CD4-positive, alpha-beta T cell (primary cell): ENCODE measurements at regions not wholly inside any gene's neighbourhood (a gene's known extent, or its start where the extent isn't known, plus 50 kb on each side); places are given as distances from the start of the nearest gene placed in this dataset.

ENCODE experiments used
- ATAC-seq: fragments of 200-7000 bp; cut with Tn5 transposase; one replicate; pipeline ENCODE4 v1.10.0; 2022; ENCODE audit warnings: mild to moderate bottlenecking; ENCODE audit not compliant: poor library complexity
- CTCF ChIA-PET: fragments of 350-600 bp; sonication (Branson Sonifier 250); formaldehyde crosslinking; loops from one replicate; lab custom pipeline; 2021; ENCODE audit warnings: antibody characterized with exemption, inconsistent platforms; lab: Charles Lee
- POLR2A ChIA-PET: fragments of 350-600 bp; sonication (Branson Sonifier 250); formaldehyde crosslinking; loops from one replicate; lab custom pipeline; 2021; ENCODE audit warnings: antibody characterized with exemption, inconsistent platforms; lab: Charles Lee
- DNase-seq, 14 experiments: peaks; one replicate each; pipeline ENCODE4 v3.0.0-alpha.2; 2013 to 2020; ENCODE audit warnings: mixed read lengths in 2 of 14
- H3K27ac ChIP-seq, 2 donors: one replicate each; pipeline versions ENCODE4 v1.5.1 to v1.7.0; 2013; ENCODE audit warnings: low read length in 2 of 2, low read depth in 1 of 2, mild to moderate bottlenecking in 1 of 2
- H3K27me3 ChIP-seq, 2 experiments: 1 replicate in 1 of 2; 2 replicates in 1 of 2; pipeline versions ENCODE4 v1.6.1 to v1.7.0; 2013; ENCODE audit warnings: low read length in 2 of 2, control low read depth in 1 of 2, mild to moderate bottlenecking in 1 of 2, moderate library complexity in 1 of 2; ENCODE audit not compliant: insufficient read depth in 2 of 2, control insufficient read depth in 1 of 2
- H3K36me3 ChIP-seq: one replicate; pipeline ENCODE4 v1.6.1; 2013; ENCODE audit warnings: low read length, control low read depth; ENCODE audit not compliant: insufficient read depth
- H3K4me1 ChIP-seq: one replicate; pipeline ENCODE4 v1.6.1; 2013; ENCODE audit warnings: low read length, control low read depth; ENCODE audit not compliant: insufficient read depth
- H3K4me3 ChIP-seq: one replicate; pipeline ENCODE4 v1.5.1; 2013; ENCODE audit warnings: mild to moderate bottlenecking, low read length, moderate library complexity
- H3K9me3 ChIP-seq, 2 experiments: 1 replicate in 1 of 2; 2 replicates in 1 of 2; pipeline versions ENCODE4 v1.6.1 to v1.7.0; 2013; ENCODE audit warnings: low read length in 2 of 2, mild to moderate bottlenecking in 2 of 2, control low read depth in 1 of 2, moderate library complexity in 1 of 2; ENCODE audit not compliant: control insufficient read depth in 1 of 2, insufficient read depth in 1 of 2
- H3K27ac Mint-ChIP-seq: one replicate; pipeline ENCODE4 v1.8.0; 2020; ENCODE audit warnings: mixed read lengths
- H3K27me3 Mint-ChIP-seq: one replicate; pipeline ENCODE4 v1.8.0; 2021; ENCODE audit warnings: mixed read lengths
- H3K36me3 Mint-ChIP-seq: one replicate; pipeline ENCODE4 v1.8.0; 2021; ENCODE audit warnings: low read depth, mixed read lengths
- H3K4me1 Mint-ChIP-seq: one replicate; pipeline ENCODE4 v1.8.0; 2021; ENCODE audit warnings: low read depth, mixed read lengths
- H3K4me3 Mint-ChIP-seq: one replicate; pipeline ENCODE4 v1.8.0; 2020; ENCODE audit warnings: mild to moderate bottlenecking, mixed read lengths
- H3K9me3 Mint-ChIP-seq: one replicate; pipeline ENCODE4 v1.8.0; 2020; ENCODE audit warnings: mixed read lengths
- CTCF ChIP-seq: fragments of 200-600 bp; IDR thresholded peaks from one replicate; pipeline ENCODE4 v1.8.0; 2022; ENCODE audit warnings: antibody characterized with exemption, mild to moderate bottlenecking
- intact Hi-C, 2 experiments: fragments of 100-400 bp; cut with DNase I in 1 of 2; cut with micrococcal nuclease in 1 of 2; formaldehyde crosslinking; loops; one replicate each; pipeline versions ENCODE4 v1.15.1 to v1.9.0; 2023 to 2025; cut with DNase I, micrococcal nuclease

- Histone ChIP-seq H3K27ac (no peak overlapping the region), H3K9me3 (no peaks in the 10 kb centered on the region), H3K4me1 (peaks cover 5% of the 10 kb centered on the region), H3K27me3 (no peaks in the 10 kb centered on the region), H3K4me3 (no peak overlapping the region), H3K36me3 (no peaks in the 10 kb centered on the region)
- H3K4me1 Mint-ChIP-seq: no peaks in the 10 kb centered on the region
- CTCF ChIA-PET: interaction anchor here (1.3 kb wide), 1 partner anchor 81 kb away, joined by 3 read pairs; no protein-coding TSS in a partner anchor
- intact Hi-C loops: loop anchor here (5.0 kb wide), 2 partner anchors 40 to 55 kb away; no protein-coding TSS in a partner anchor
- no peaks in the 10 kb centered on the region for H3K9me3 Mint-ChIP-seq
- ATAC-seq (no peak), DNase-seq (no peak)
- TF ChIP-seq CTCF: no peak
- no peak overlapping the region for H3K27ac Mint-ChIP-seq
- no peak overlapping the region for H3K4me3 Mint-ChIP-seq
- no peaks in the 10 kb centered on the region for H3K27me3 Mint-ChIP-seq
- POLR2A ChIA-PET: interaction anchor here (0.5 kb wide), 1 partner anchor 623 kb away, joined by 3 read pairs; no protein-coding TSS in a partner anchor
- no peaks in the 10 kb centered on the region for H3K36me3 Mint-ChIP-seq
Observed at GRCh38 chr6:137727216-137727765, 139.8 kb upstream of the TNFAIP3 start.

- ATAC-seq (no peak), DNase-seq (peak in 2 of 14 experiments; percentile 36 to 49)
- ChIA-PET POLR2A (no interaction called here), CTCF (no interaction called here)
- H3K27me3 Mint-ChIP-seq: no peaks in the 10 kb centered on the region
- no peak overlapping the region for H3K4me3 ChIP-seq
- H3K9me3 Mint-ChIP-seq: no peaks in the 10 kb centered on the region
- no peak for TF ChIP-seq CTCF
- H3K27ac Mint-ChIP-seq: no peak overlapping the region
- no peaks in the 10 kb centered on the region for H3K4me1 Mint-ChIP-seq
- no peak overlapping the region for H3K4me3 Mint-ChIP-seq
- no peaks in the 10 kb centered on the region for H3K36me3 ChIP-seq
- no peaks in the 10 kb centered on the region for H3K27me3 ChIP-seq
- no peaks in the 10 kb centered on the region for H3K36me3 Mint-ChIP-seq
- no peaks in the 10 kb centered on the region for H3K4me1 ChIP-seq
- H3K27ac ChIP-seq: no peak overlapping the region
- no peaks in the 10 kb centered on the region for H3K9me3 ChIP-seq
- intact Hi-C loops: loop anchor here (5.0 kb wide), 2 partner anchors 39 to 54 kb away; no protein-coding TSS in a partner anchor
Observed at GRCh38 chr6:137728386-137729349, 138.4 kb upstream of the TNFAIP3 start.

- Histone ChIP-seq H3K4me3 (no peak overlapping the region), H3K27me3 (no peaks in the 10 kb centered on the region), H3K27ac (no peak overlapping the region), H3K36me3 (no peaks in the 10 kb centered on the region), H3K9me3 (no peaks in the 10 kb centered on the region), H3K4me1 (no peaks in the 10 kb centered on the region)
- no peak for DNase-seq
- Mint-ChIP-seq H3K27me3 (no peaks in the 10 kb centered on the region), H3K9me3 (no peaks in the 10 kb centered on the region), H3K27ac (no peak overlapping the region), H3K36me3 (no peaks in the 10 kb centered on the region), H3K4me3 (no peak overlapping the region), H3K4me1 (no peaks in the 10 kb centered on the region)
- ATAC-seq: no peak
- intact Hi-C loops: loop anchor here (5.0 kb wide), 2 partner anchors 37 to 52 kb away; no protein-coding TSS in a partner anchor
- ChIA-PET CTCF (no interaction called here), POLR2A (interaction anchor here (0.9 kb wide), 1 partner anchor 14 kb away, joined by 3 read pairs; no protein-coding TSS in a partner anchor)
- TF ChIP-seq CTCF: no peak
Observed at GRCh38 chr6:137729866-137730629, 137.0 kb upstream of the TNFAIP3 start.
